ENCODE measurements at regions not wholly inside any gene's neighbourhood (a gene's known extent, or its start where the extent isn't known, plus 50 kb on each side); places are given as distances from the start of the nearest gene placed in this dataset.
A peak's percentile ranks its signal among the peaks of the same experiment; 100 is the strongest.

- POLR2A ChIA-PET: no interaction called here
- Mint-ChIP-seq H3K9me3 (peaks cover 0 to 16% (median 7%) of the 10 kb centered on the region in 5 donors), H3K4me3 (peak overlapping the region; percentile 42 to 72 (median 63)), H3K4me1 (peaks cover 5 to 15% (median 8%) of the 10 kb centered on the region in 3 donors), H3K27me3 (peaks cover 35 to 59% of the 10 kb centered on the region in 2 donors), H3K27ac (peak overlapping the region in 3 of 8 donors; percentile 29 to 77 (median 71)), H3K36me3 (no peaks in the 10 kb centered on the region)
- Histone ChIP-seq H3K9me3 (ENCODE audit: low read length) (no peaks in the 10 kb centered on the region), H3K36me3 (ENCODE audit: insufficient read depth, low read length) (no peaks in the 10 kb centered on the region), H3K27me3 (ENCODE audit: insufficient read depth, low read length, poor library complexity, severe bottlenecking) (no peaks in the 10 kb centered on the region), H3K4me1 (ENCODE audit: insufficient read depth, low read length) (peaks cover 10% of the 10 kb centered on the region), H3K27ac (ENCODE audit: low read depth, low read length) (no peak overlapping the region), H3K4me3 (ENCODE audit: low read length) (no peak overlapping the region)
- DNase-seq: no peak
- CTCF ChIA-PET: interaction anchor here (1.9 kb wide), 1 partner anchor 13 kb away, joined by 4 read pairs; no protein-coding TSS in a partner anchor
Observed at GRCh38 chr3:194069421-194070219, 66.3 kb upstream of the HES1 start.

- no peak overlapping the region for H3K27ac ChIP-seq (ENCODE audit: low read depth, low read length)
- CTCF ChIA-PET: interaction anchor here (1.9 kb wide), 1 partner anchor 14 kb away, joined by 4 read pairs; no protein-coding TSS in a partner anchor
- H3K4me1 Mint-ChIP-seq: peaks cover 5 to 15% (median 8%) of the 10 kb centered on the region in 3 donors
- no peaks in the 10 kb centered on the region for H3K27me3 ChIP-seq (ENCODE audit: insufficient read depth, low read length, poor library complexity, severe bottlenecking)
- no peaks in the 10 kb centered on the region for H3K9me3 ChIP-seq (ENCODE audit: low read length)
- peak overlapping the region in 1 of 8 donors; percentile 77 for H3K27ac Mint-ChIP-seq
- POLR2A ChIA-PET: no interaction called here
- peak overlapping the region; percentile 42 to 75 (median 63) for H3K4me3 Mint-ChIP-seq
- H3K4me1 ChIP-seq (ENCODE audit: insufficient read depth, low read length): peaks cover 10% of the 10 kb centered on the region
- peaks cover 0 to 16% (median 7%) of the 10 kb centered on the region in 5 donors for H3K9me3 Mint-ChIP-seq
- no peaks in the 10 kb centered on the region for H3K36me3 ChIP-seq (ENCODE audit: insufficient read depth, low read length)
- H3K27me3 Mint-ChIP-seq: peaks cover 36 to 58% of the 10 kb centered on the region in 2 donors
- no peak overlapping the region for H3K4me3 ChIP-seq (ENCODE audit: low read length)
- DNase-seq: no peak
- H3K36me3 Mint-ChIP-seq: no peaks in the 10 kb centered on the region
Observed at GRCh38 chr3:194070220-194070633, 65.7 kb upstream of the HES1 start.

- Mint-ChIP-seq H3K27me3 (peaks cover 39 to 55% of the 10 kb centered on the region in 2 donors), H3K4me1 (peaks cover 5 to 15% (median 8%) of the 10 kb centered on the region in 3 donors), H3K27ac (no peak overlapping the region), H3K36me3 (no peaks in the 10 kb centered on the region), H3K4me3 (peak overlapping the region in 6 of 7 donors; percentile 16 to 75 (median 60)), H3K9me3 (peaks cover 0 to 16% (median 7%) of the 10 kb centered on the region in 5 donors)
- Histone ChIP-seq H3K36me3 (ENCODE audit: insufficient read depth, low read length) (no peaks in the 10 kb centered on the region), H3K27ac (ENCODE audit: low read depth, low read length) (no peak overlapping the region), H3K9me3 (ENCODE audit: low read length) (no peaks in the 10 kb centered on the region), H3K4me3 (ENCODE audit: low read length) (no peak overlapping the region), H3K27me3 (ENCODE audit: insufficient read depth, low read length, poor library complexity, severe bottlenecking) (no peaks in the 10 kb centered on the region), H3K4me1 (ENCODE audit: insufficient read depth, low read length) (peaks cover 10% of the 10 kb centered on the region)
- peak; percentile 9 to 64 (median 53) for DNase-seq
- ChIA-PET POLR2A (no interaction called here), CTCF (interaction anchor here (1.9 kb wide), 1 partner anchor 14 kb away, joined by 4 read pairs; no protein-coding TSS in a partner anchor)
Observed at GRCh38 chr3:194070634-194071409, 65.1 kb upstream of the HES1 start.

GRCh38 chr3:194072097-194072428, 63.9 kb upstream of the HES1 start:
- no peaks in the 10 kb centered on the region for H3K9me3 ChIP-seq (ENCODE audit: low read length)
- Mint-ChIP-seq H3K27me3 (peaks cover 43 to 59% of the 10 kb centered on the region in 2 donors), H3K27ac (no peak overlapping the region), H3K9me3 (peaks cover 0 to 15% (median 7%) of the 10 kb centered on the region in 5 donors), H3K36me3 (no peaks in the 10 kb centered on the region), H3K4me3 (peak overlapping the region in 2 of 7 donors; percentile 61 to 62), H3K4me1 (peaks cover 5 to 15% (median 8%) of the 10 kb centered on the region in 3 donors)
- ChIA-PET CTCF (interaction anchor here (0.9 kb wide), 1 partner anchor 12 kb away, joined by 3 read pairs; no protein-coding TSS in a partner anchor), POLR2A (no interaction called here)
- H3K36me3 ChIP-seq (ENCODE audit: insufficient read depth, low read length): no peaks in the 10 kb centered on the region
- no peak overlapping the region for H3K4me3 ChIP-seq (ENCODE audit: low read length)
- H3K4me1 ChIP-seq (ENCODE audit: insufficient read depth, low read length): peaks cover 10% of the 10 kb centered on the region
- H3K27me3 ChIP-seq (ENCODE audit: insufficient read depth, low read length, poor library complexity, severe bottlenecking): no peaks in the 10 kb centered on the region
- no peak for DNase-seq
- H3K27ac ChIP-seq (ENCODE audit: low read depth, low read length): no peak overlapping the region

- ChIA-PET CTCF (interaction anchor here (0.9 kb wide), 1 partner anchor 12 kb away, joined by 3 read pairs; no protein-coding TSS in a partner anchor), POLR2A (no interaction called here)
- Mint-ChIP-seq H3K4me1 (peaks cover 5 to 15% (median 8%) of the 10 kb centered on the region in 3 donors), H3K27me3 (peaks cover 40 to 59% of the 10 kb centered on the region in 2 donors), H3K27ac (no peak overlapping the region), H3K4me3 (peak overlapping the region in 3 of 7 donors; percentile 31 to 61 (median 48)), H3K9me3 (peaks cover 0 to 8% (median 3%) of the 10 kb centered on the region in 5 donors), H3K36me3 (no peaks in the 10 kb centered on the region)
- no peak for DNase-seq
- H3K4me3 ChIP-seq (ENCODE audit: low read length): no peak overlapping the region
- no peaks in the 10 kb centered on the region for H3K36me3 ChIP-seq (ENCODE audit: insufficient read depth, low read length)
- peaks cover 10% of the 10 kb centered on the region for H3K4me1 ChIP-seq (ENCODE audit: insufficient read depth, low read length)
- no peaks in the 10 kb centered on the region for H3K9me3 ChIP-seq (ENCODE audit: low read length)
- H3K27ac ChIP-seq (ENCODE audit: low read depth, low read length): no peak overlapping the region
- H3K27me3 ChIP-seq (ENCODE audit: insufficient read depth, low read length, poor library complexity, severe bottlenecking): no peaks in the 10 kb centered on the region
Observed at GRCh38 chr3:194072691-194073279, 63.2 kb upstream of the HES1 start.

GRCh38 chr3:194073926-194074325, 62.0 kb upstream of the HES1 start:
- H3K27me3 Mint-ChIP-seq: peaks cover 41 to 67% of the 10 kb centered on the region in 2 donors
- H3K4me3 Mint-ChIP-seq: peak overlapping the region in 1 of 7 donors; percentile 14
- no peak overlapping the region for H3K27ac Mint-ChIP-seq
- H3K4me1 Mint-ChIP-seq: peaks cover 5 to 15% (median 8%) of the 10 kb centered on the region in 3 donors
- no peak overlapping the region for H3K27ac ChIP-seq (ENCODE audit: low read depth, low read length)
- H3K4me3 ChIP-seq (ENCODE audit: low read length): no peak overlapping the region
- H3K9me3 Mint-ChIP-seq: peaks cover 0 to 4% (median 0%) of the 10 kb centered on the region in 5 donors
- H3K36me3 ChIP-seq (ENCODE audit: insufficient read depth, low read length): no peaks in the 10 kb centered on the region
- H3K36me3 Mint-ChIP-seq: no peaks in the 10 kb centered on the region
- H3K9me3 ChIP-seq (ENCODE audit: low read length): no peaks in the 10 kb centered on the region
- ChIA-PET CTCF (no interaction called here), POLR2A (no interaction called here)
- H3K4me1 ChIP-seq (ENCODE audit: insufficient read depth, low read length): peaks cover 10% of the 10 kb centered on the region
- H3K27me3 ChIP-seq (ENCODE audit: insufficient read depth, low read length, poor library complexity, severe bottlenecking): no peaks in the 10 kb centered on the region
- no peak for DNase-seq

- H3K36me3 ChIP-seq (ENCODE audit: insufficient read depth, low read length): no peaks in the 10 kb centered on the region
- peaks cover 5% of the 10 kb centered on the region for H3K4me1 ChIP-seq (ENCODE audit: insufficient read depth, low read length)
- no peaks in the 10 kb centered on the region for H3K27me3 ChIP-seq (ENCODE audit: insufficient read depth, low read length, poor library complexity, severe bottlenecking)
- H3K9me3 ChIP-seq (ENCODE audit: low read length): no peaks in the 10 kb centered on the region
- no peak for DNase-seq
- H3K4me3 ChIP-seq (ENCODE audit: low read length): no peak overlapping the region
- H3K36me3 Mint-ChIP-seq: no peaks in the 10 kb centered on the region
- H3K9me3 Mint-ChIP-seq: no peaks in the 10 kb centered on the region
- CTCF ChIA-PET: no interaction called here
- no peak overlapping the region for H3K27ac Mint-ChIP-seq
- peaks cover 0 to 10% (median 5%) of the 10 kb centered on the region in 3 donors for H3K4me1 Mint-ChIP-seq
- no peak overlapping the region for H3K27ac ChIP-seq (ENCODE audit: low read depth, low read length)
- no peak overlapping the region for H3K4me3 Mint-ChIP-seq
- POLR2A ChIA-PET: no interaction called here
- H3K27me3 Mint-ChIP-seq: peaks cover 30 to 55% of the 10 kb centered on the region in 2 donors
Observed at GRCh38 chr3:194075088-194075615, 60.8 kb upstream of the HES1 start.

All from CD8-positive, alpha-beta memory T cell (primary cell).